Endothelial cell of umbilical vein (primary cell): ENCODE measurements at regions not wholly inside any gene's neighbourhood (a gene's known extent, or its start where the extent isn't known, plus 50 kb on each side); places are given as distances from the start of the nearest gene placed in this dataset.

ENCODE experiments used
- BruUV-seq: library from RNA; stranded (reverse); fragments of 400-500 nt; replicated peaks from 2 replicates; lab custom pipeline; 2021; lab: Mats Ljungman, UMichigan
- CTCF ChIA-PET: fragments of 300-600, 350-600 bp; sonication (Branson Sonifier 250); formaldehyde crosslinking; loops from one replicate; lab custom pipeline; 2021; ENCODE audit warnings: antibody characterized with exemption, inconsistent platforms; lab: Charles Lee
- POLR2A ChIA-PET: fragments of 300-600, 350-600 bp; sonication (Branson Sonifier 250); formaldehyde crosslinking; loops from one replicate; lab custom pipeline; 2021; ENCODE audit warnings: antibody characterized with exemption, inconsistent platforms; lab: Charles Lee
- DNase-seq: peaks from one replicate; pipeline ENCODE4 v3.0.0-alpha.2; 2011; ENCODE audit warnings: low read depth, low spot score
- FAIRE-seq: peaks from 2 replicates; lab custom pipeline; 2011; peaks lifted over from hg19 to GRCh38; lab: Jason Lieb, UNC
- H2AFZ ChIP-seq: 2 replicates; pipeline ENCODE4 v1.6.0; 2012; ENCODE audit warnings: low read depth, low read length, control low read depth, inconsistent platforms
- H3K27ac ChIP-seq: 2 replicates; pipeline ENCODE4 v1.5.1; 2011; ENCODE audit warnings: low read depth, mild to moderate bottlenecking, control low read depth, low read length, moderate library complexity; ENCODE audit not compliant: insufficient read depth
- H3K27me3 ChIP-seq, 2 experiments: 2 replicates each; pipeline versions ENCODE4 v1.6.0 to v1.6.1; 2011; ENCODE audit warnings: low read length in 2 of 2, mixed read lengths in 1 of 2; ENCODE audit not compliant: control insufficient read depth in 2 of 2, insufficient read depth in 2 of 2
- H3K36me3 ChIP-seq, 2 experiments: 2 replicates in 1 of 2; 3 replicates in 1 of 2; pipeline ENCODE4 v1.5.1; 2011; ENCODE audit warnings: low read length in 2 of 2, mild to moderate bottlenecking in 1 of 2, moderate library complexity in 1 of 2; ENCODE audit not compliant: control insufficient read depth in 2 of 2, insufficient read depth in 2 of 2; ENCODE audit errors: extremely low read depth in 1 of 2
- H3K4me1 ChIP-seq: 3 replicates; pipeline ENCODE4 v1.5.1; 2011; ENCODE audit warnings: mild to moderate bottlenecking, low read length; ENCODE audit not compliant: control insufficient read depth, insufficient read depth; ENCODE audit errors: extremely low read depth
- H3K4me2 ChIP-seq: 2 replicates; pipeline ENCODE4 v1.6.1; 2011; ENCODE audit warnings: low read length, control low read depth, mixed read lengths; ENCODE audit not compliant: insufficient read depth
- H3K4me3 ChIP-seq, 3 experiments: fragments of 200-600 bp in 1 of 3; sonication (generic), shearing (Covaris generic) in 1 of 3; replicated peaks in 1 of 3; 2 replicates each; pipeline ENCODE4 v1.5.1; 2011 to 2016; ENCODE audit warnings: control low read depth in 3 of 3, low read length in 3 of 3, mild to moderate bottlenecking in 2 of 3, inconsistent platforms in 1 of 3, low read depth in 1 of 3, moderate library complexity in 1 of 3; ENCODE audit not compliant: insufficient read depth in 1 of 3
- H3K79me2 ChIP-seq: 2 replicates; pipeline ENCODE4 v1.6.0; 2012; ENCODE audit warnings: low read length, inconsistent platforms; ENCODE audit not compliant: control insufficient read depth, insufficient read depth
- H3K9ac ChIP-seq: replicated peaks from 2 replicates; pipeline ENCODE3; 2011; ENCODE audit warnings: low read length, control low read depth; ENCODE audit not compliant: insufficient read depth; ENCODE audit errors: extremely low read depth
- H3K9me1 ChIP-seq: replicated peaks from 3 replicates; pipeline ENCODE4 v1.6.0; 2011; ENCODE audit warnings: mild to moderate bottlenecking, low read length; ENCODE audit not compliant: control insufficient read depth, insufficient read depth; ENCODE audit errors: extremely low read depth
- H3K9me3 ChIP-seq: replicated peaks from 2 replicates; pipeline ENCODE4 v1.5.1; 2012; ENCODE audit warnings: low read length, inconsistent platforms; ENCODE audit not compliant: control insufficient read depth, insufficient read depth
- H4K20me1 ChIP-seq: replicated peaks from 2 replicates; pipeline ENCODE3; 2011; ENCODE audit warnings: mild to moderate bottlenecking, low read length; ENCODE audit not compliant: control insufficient read depth, insufficient read depth; ENCODE audit errors: extremely low read depth
- CTCF ChIP-seq, 2 donors: IDR thresholded peaks; 1 replicate in 1 of 2; 2 replicates in 1 of 2; pipeline ENCODE4 v1.5.1; 2011; ENCODE audit warnings: low read length in 2 of 2, mild to moderate bottlenecking in 2 of 2, moderate library complexity in 2 of 2, control low read depth in 1 of 2, inconsistent platforms in 1 of 2, low read depth in 1 of 2; ENCODE audit not compliant: insufficient read depth in 1 of 2; ENCODE audit errors: extremely low read depth in 1 of 2
- EZH2 ChIP-seq: IDR thresholded peaks from 2 replicates; pipeline ENCODE4 v1.6.1; 2012; ENCODE audit warnings: borderline replicate concordance, low read depth, mild to moderate bottlenecking, moderate library complexity, low read length, inconsistent platforms; ENCODE audit not compliant: severe bottlenecking
- FOS ChIP-seq: IDR thresholded peaks from 2 replicates; pipeline ENCODE4 v1.6.1; 2011; ENCODE audit warnings: mild to moderate bottlenecking, low read length, moderate library complexity, borderline replicate concordance; ENCODE audit not compliant: insufficient read depth
- GATA2 ChIP-seq: IDR thresholded peaks from 2 replicates; pipeline ENCODE4 v1.7.0; 2011; ENCODE audit warnings: low read depth, mild to moderate bottlenecking, moderate library complexity, mixed read lengths, low read length; ENCODE audit not compliant: insufficient read length, insufficient read depth
- MAX ChIP-seq: IDR thresholded peaks from 2 replicates; pipeline ENCODE4 v1.6.1; 2011; ENCODE audit not compliant: insufficient read depth, insufficient read length
- MYC ChIP-seq: IDR thresholded peaks from one replicate; pipeline ENCODE4 v1.6.1; 2011; ENCODE audit warnings: mild to moderate bottlenecking, low read depth, low read length
- POLR2A ChIP-seq: IDR thresholded peaks from 2 replicates; pipeline ENCODE4 v1.6.1; 2012; ENCODE audit warnings: low read depth, mild to moderate bottlenecking, control low read depth, low read length
- POLR2AphosphoS5 ChIP-seq: IDR thresholded peaks from 2 replicates; pipeline ENCODE4 v1.6.1; 2012; ENCODE audit warnings: low read depth, mild to moderate bottlenecking, control low read depth, low read length, moderate library complexity; ENCODE audit not compliant: insufficient read depth
- dilution Hi-C: fragments of 300-500 bp; cut with MboI; formaldehyde crosslinking; loops from one replicate; pipeline ENCODE4 v1.15.0; 2019; ENCODE audit warnings: low sequenced_read_pairs; ENCODE audit not compliant: extremely low pct_ligation_motif_present
- intact Hi-C: fragments of 100-400 bp; cut with micrococcal nuclease; formaldehyde crosslinking; loops from one replicate; pipeline ENCODE4 v1.10.0; 2022

- no peaks in the 10 kb centered on the region for H4K20me1 ChIP-seq
- H3K79me2 ChIP-seq: no peaks in the 10 kb centered on the region
- DNase-seq: no peak
- H3K4me1 ChIP-seq: no peaks in the 10 kb centered on the region
- TF ChIP-seq CTCF (IDR thresholded peaks at IDR 0.05; ENCODE audit: extremely low read depth in 1 of 2, insufficient read depth in 1 of 2, low read depth in 1 of 2, low read length in 2 of 2): no peak
- no peak for TF ChIP-seq POLR2AphosphoS5
- TF ChIP-seq GATA2: no peak
- no peak for TF ChIP-seq MYC
- no peak for TF ChIP-seq EZH2
- no peak for TF ChIP-seq FOS
- no peak for TF ChIP-seq POLR2A
- TF ChIP-seq MAX: no peak
- no peak for FAIRE-seq
- H3K9ac ChIP-seq: no peak overlapping the region
- no peaks in the 10 kb centered on the region for H3K9me1 ChIP-seq
- ChIA-PET POLR2A (no interaction called here), CTCF (interaction anchor here (0.8 to 2.1 kb wide), 5 partner anchors 8 to 329 kb away, joined by 3 to 8 read pairs (median 5); partner anchors contain the start of gene SSBP2)
- H3K9me3 ChIP-seq: no peaks in the 10 kb centered on the region
- dilution Hi-C loops: no loop called here
- intact Hi-C loops: loop anchor here (5.0 kb wide), 1 partner anchor 409 kb away; no protein-coding TSS in a partner anchor
- H3K4me2 ChIP-seq: no peak overlapping the region
- H3K4me3 ChIP-seq: no peak overlapping the region
- no peaks in the 10 kb centered on the region for H3K27me3 ChIP-seq
- no TSS peak for BruUV-seq
- no peak overlapping the region for H3K27ac ChIP-seq
- no peaks in the 10 kb centered on the region for H3K36me3 ChIP-seq
- H2AFZ ChIP-seq: no peak overlapping the region
Observed at GRCh38 chr5:81835814-81836367, 85.0 kb upstream of the SSBP2 start.
